COR-L47 (cell line): ENCODE measurements at regions not wholly inside any gene's neighbourhood (a gene's known extent, or its start where the extent isn't known, plus 50 kb on each side); places are given as distances from the start of the nearest gene placed in this dataset.

Experiments used
- DNase-seq: peaks from one replicate; lab custom pipeline; 2025; lab: John Stamatoyannopoulos, UW

DNA sequence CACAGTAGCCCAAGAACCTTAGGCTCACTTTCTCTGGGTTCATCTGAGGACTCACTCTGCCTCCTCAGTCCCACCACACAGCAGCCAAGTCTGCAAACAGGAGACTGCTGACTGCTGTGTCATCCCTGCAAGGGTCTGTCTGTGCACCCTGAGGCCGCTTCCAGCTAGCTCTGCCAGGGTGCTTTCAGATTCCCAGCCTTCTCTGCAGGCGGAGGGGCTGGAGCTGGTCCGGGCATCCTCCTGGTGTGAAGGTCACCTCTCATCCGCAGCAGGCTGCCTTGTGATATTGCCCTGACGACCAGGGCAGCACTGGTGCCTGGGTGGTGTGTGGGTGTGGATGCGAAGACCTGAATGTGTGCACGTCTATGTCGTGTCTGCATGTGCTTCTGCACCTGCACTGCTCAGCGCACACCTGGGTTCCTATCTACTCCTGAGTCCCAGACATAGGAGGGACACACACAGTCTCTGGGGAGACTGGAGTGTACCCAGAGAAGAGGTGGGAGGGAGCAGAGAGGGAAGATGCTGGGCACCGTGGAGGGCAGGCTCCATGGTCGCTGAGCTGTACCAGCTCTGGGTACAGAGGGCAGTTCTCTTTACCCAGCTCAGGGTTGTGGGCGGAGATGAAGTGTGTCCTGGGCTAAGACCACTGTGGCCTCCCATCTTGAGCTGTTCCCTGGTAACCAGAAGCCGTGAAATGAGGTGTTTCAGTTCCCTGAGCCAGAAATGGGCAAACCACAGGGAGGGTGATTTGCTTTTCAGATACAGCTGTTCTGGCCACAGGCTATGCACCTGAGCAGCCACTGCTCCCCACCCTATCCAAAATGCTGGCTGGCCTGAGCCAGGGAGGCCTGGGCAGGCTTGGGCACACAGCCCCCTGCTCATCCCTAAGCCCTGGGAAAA is 160.9 kb upstream of the CSF3R start:
- no peak for DNase-seq

DNA sequence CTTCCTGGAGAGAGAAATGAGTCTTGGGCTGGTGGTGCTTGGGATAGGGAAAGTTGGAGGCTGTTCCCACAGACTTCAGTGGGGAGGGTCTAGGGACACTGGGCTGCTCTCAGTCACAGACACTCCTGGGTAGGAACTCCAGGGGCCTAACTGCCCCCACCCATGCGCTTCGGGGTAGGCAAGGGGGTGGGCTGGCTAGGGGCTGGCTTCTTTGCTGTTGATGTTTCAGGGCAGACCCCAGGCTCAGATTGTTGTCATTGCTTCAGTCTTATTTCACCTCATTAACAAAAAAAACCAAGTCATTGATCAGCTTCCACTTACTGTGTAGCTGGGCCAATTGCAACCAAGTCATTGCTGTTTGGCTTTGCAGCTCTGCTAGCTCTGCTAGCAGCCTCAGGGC is 160.1 kb upstream of the CSF3R start:
- DNase-seq = no peak

DNA sequence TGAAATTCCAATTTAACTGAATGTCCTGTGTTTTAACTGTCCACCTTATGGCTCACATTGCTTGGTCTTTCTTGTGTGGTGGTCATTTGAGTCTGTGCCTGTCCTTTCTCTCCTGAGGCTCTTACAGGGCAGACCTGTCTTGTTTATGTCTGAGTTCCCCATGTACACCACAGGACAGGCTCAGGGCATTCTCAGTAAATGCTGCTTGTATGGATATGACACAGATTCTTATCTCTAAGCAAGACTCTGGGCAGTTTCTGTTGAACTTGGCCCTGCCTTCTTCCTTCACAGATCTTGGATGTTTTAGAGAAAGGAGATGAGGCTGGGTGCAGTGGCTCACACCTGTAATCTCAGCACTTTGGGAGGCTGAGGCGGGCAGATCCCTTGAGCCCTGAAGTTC is 159.1 kb upstream of the CSF3R start:
- DNase-seq = no peak

DNA sequence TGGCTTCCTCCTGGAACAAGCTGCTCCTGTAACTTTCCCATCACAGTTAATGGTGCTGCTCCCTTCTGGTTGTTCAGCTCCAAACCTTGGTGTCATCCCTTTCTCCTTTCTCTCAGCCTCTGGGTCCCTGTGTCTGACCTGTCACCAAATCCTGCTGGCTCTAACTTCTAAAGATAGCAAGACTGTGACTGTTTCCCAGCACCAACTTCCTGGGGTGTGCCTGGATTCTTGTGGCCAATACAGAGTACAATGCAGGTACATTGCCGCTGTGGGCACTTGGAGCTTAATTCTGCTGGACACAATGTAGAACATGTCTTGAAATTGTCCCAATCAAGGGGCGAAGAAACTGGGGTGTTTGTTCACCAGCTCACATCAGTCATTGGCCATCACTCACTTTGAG is 156.7 kb upstream of the CSF3R start:
- no peak for DNase-seq

DNA sequence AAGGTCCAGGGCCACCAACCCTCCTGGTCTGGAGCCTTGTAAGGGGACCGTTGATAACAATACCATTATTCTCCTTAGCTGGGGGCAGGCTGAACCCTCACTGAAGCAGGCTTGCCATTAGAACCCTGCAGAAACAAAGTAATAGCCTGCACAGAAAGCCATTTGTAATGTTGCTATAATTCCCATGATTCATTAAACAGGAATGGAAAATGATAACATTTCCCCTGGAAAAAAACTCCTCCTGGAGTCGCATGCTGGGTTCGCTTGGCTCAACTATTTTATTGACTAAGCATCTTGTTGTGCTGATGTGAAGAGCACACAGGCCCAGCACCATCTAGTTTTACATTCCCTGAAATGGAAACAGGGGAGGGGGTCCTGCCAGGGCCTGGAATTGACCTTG is 155.6 kb upstream of the CSF3R start:
- DNase-seq = no peak

DNA sequence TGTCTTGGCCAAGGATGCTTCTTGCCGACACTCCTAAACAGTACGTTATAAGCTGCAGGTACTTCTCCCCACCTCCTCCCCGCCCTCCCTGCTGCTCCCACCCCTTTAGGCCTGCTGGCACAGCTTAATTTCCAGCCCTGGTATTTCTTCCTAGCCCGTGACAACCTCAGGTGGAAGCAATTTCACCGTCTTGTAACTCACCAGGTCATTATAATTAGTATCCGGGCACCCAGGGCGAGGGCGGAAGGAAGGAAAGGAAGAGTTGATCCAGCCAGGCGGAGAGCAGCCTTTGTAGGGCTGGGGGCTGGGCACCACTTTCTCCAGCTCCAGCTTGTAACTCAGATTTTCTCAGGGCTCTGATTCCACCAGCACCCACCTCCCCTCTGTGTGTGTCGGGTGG is 153.5 kb upstream of the CSF3R start:
- no peak for DNase-seq

DNA sequence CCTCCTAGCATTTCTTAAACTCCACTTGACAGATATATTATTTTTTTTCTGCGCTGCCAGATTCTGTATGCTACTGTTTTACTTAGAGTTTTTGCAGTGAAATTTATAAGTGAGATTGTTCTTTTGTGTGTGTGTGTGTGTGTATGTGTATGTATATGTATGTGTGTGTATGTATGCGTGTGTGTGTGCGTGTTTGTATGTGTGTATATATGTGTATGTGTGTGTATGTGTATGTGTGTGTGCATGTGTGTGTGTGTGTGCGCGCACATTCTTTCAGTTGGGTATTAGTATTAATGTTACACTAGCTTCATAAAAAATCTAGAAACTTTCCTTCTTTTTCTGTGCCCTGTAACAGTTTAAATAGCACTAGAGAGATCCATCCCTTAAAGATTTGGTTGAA is 152.6 kb upstream of the CSF3R start:
- DNase-seq = no peak

DNA sequence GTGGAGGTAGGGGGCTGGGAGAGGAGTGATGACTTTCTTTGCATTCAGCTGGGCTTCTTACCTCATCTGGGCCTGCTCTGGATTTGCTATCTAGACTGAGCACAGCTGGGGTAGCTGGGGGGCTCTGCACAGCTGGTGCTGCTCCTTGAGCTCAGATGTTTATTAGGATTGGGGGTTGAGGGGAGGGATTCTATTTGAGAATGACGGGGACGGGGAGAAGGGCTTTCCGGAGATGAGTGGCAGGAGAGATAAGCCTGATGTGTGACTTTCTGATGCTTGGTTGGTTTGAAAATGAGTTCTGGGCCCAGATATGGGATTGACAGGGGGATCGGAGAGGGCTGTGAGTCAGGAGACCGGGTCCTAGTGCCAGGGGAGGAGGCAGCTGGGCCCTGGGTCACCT is 146.1 kb upstream of the CSF3R start:
- DNase-seq = no peak

DNA sequence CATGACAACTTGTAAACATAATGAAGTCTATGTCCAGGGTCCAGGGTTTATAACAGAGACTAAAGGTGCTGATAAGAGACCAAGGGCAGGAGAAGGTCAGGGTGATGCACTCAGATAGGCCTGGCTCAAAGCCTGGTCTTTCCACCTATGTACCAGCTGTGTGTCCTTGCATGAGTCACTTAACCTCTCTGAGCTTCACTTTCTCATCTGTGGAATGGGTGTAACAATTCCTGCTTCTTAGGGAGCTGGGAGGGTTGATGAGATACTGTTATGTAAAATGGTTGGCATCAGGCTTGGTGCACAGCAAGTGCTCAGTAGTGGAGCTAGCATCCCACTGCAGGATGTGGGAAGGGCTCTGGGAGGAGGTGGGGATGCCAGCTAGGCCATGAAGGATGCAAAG is 143.7 kb upstream of the CSF3R start:
- no peak for DNase-seq

DNA sequence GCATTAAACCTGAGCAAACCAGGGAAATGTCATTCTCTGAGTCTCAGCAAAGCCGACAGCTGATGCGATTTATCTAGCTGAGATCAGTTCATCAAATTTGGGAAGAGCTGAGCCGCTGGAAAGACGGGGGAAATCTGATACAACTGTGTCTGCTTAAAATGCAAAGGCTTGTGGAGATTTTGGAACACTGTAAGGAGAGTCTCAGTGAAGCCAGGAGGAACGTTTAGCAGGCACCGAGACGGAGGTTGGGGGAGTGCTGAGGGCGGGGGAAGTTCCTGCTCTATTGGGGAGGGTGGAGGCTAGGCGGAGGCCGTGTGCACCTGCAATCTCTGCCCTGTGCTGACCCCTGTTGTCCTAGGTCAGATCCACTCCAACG is 143.2 kb upstream of the CSF3R start:
- no peak for DNase-seq

DNA sequence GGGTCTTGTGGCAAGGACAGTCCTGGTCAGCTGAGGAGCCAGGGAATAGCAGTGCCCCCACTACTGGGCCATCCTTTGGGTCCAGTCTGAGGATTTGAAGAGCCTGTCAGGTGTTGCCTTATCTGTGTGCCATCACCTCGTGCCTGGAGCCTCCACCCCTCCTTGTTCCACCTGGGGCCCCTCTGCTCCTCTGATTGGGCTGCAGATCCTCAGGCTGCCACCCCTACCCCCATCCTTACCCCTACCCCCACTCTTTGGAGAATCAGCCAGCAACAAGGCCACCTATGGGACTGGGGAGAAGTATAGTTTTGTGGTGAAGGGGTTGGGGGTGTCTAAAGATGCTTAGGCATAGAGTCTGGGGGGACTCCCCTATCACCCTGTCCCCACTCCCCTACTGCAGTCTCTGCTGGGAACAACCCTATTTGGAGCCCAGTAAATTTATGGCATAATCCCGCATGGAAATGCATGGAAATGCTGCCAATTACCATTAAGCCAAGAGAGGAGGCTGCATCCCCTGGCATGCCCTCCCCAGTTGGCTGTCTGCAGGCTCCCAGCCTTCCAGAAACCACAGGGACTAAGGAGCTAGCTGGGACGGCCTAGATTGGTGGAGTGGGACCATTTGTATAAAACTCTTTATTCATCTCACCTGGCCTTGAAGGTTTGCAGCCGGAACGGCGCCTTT is 142.7 kb upstream of the CSF3R start:
- no peak for DNase-seq

DNA sequence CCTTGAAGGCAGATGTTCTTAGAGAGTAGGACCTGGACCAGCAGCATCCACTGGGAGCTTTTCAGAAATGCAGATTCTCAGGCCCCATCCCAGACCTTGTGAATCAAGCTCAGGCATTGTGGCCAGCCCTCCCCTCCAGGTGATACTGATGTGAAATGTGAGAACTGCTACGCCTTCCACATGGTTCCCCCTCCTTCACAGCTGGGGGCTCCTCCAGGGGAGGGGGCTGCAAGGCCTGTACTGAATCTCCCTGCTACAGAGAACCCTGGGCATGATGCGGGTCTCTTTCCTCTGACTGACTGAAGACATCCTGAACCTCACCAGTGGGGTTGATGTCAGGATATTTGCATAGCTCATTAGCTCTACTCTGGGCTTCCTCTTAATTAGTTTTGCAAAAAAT is 141.8 kb upstream of the CSF3R start:
- no peak for DNase-seq

DNA sequence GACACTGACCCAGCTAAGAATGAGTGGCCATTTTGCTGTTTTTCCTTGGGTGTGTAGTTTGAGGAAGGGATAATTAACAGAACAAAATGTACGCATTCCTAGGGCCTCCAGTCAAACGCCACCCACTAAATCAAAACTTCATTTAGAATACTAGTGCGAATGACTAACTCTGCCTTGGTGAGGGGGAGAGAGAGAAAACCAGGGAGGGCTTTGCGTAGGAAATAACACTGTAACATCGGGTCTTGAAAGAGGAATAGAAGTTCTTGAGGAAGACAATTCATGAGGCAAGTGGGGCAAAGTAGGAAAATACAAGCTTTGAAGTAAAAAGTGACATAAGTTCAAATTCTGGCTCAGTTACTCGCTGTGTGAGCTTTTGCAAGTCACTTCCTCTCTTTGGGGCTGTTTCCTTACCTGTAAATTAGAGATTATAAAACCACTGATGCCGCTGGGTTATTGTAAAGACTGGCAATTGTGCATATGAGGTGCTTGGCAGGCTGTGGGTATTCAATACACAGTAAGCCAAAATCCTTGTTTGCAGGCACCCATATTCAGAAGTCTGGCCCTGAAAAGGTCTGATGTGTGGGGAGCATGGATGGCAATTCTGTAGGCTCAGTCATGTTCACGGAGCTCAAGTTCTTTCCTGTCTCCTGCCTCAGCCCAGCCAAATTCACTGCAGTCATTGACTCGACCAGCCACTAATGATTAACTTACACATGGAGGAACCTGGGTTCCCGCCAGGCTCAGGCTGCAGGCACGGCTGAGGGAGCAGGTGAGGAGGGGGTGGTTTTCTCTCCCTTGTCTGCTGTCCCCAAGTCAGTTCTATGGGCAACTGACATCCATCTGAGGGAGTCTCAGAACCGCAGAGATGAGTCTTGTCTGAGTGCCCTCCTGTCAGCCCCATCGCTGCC is 140.3 kb upstream of the CSF3R start:
- no peak for DNase-seq

DNA sequence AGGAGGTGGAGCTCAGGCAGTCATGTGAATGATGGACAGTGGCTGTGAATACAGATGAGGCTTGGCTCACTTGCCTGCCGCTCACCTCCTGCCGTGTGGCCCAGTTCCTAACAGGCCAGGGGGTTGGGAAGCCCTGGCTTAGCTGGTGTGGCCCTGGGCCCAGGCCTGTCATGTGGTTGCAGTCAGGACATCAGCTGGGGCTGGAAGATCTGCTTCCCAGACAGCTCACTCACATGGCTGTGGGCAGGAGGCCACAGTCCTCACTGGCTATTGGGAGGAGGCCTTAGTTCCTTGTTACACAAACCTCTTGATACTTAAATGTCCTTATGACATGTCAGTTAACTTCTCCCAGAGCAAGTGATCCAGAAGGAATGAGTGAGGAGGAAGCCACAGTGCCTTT is 138.8 kb upstream of the CSF3R start:
- DNase-seq = no peak

DNA sequence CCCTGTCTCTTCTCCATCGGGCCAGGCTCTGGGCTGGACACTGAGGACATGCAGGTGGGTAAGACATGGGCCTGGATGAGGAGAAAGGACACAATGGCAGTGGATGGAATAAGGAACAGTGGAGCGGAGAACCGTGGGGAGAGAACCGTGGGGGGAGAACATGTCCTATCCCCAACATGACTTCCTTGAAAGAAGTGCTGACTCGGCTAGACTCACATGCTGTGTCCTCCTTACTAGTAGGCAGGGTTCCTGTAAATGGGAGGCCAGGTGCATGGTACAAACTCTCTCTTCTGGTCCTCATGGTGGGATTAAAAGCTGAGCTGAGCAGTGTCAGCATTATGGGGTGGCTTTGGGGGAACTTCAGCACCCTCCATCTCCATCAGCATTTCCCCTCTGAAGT is 137.4 kb upstream of the CSF3R start:
- no peak for DNase-seq

DNA sequence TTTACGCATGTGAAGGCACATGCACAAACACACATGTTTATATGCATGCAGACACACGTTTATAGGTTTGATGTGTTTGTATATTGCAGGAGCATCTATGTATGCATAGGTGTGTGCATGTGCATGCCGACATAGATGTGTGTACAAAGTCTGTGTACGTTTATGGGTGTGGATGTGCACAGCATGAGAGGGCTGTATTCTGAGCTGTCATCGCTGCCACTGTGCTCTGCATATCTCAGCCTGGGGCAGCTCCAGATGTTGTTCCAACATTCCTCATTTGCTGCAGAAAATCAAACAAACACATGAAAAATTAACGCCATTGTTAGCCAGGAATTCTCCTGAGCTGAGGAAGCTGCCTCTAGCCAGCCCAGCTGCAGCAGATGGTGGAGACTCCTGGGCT is 132.3 kb upstream of the CSF3R start:
- no peak for DNase-seq

DNA sequence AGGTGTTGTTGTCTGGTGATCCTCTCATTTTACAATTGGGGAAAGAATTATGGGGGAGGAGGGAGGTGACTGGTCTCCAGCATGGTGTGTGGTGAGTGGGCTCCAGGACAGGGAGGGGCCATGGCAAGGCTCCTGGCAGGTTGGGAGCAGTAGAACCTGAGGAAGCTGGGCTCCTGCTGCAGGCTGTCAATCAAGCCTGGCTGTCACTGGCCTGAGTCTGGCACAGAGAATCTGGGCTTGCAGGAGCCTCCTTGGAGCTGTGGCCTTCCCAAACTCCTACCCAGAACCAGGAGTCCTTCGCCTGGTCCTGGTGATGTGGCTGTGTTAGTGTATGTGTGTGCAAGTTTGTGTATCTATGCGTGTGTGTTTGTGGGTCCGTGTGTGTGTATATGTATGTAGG is 131.9 kb upstream of the CSF3R start:
- DNase-seq = no peak

DNA sequence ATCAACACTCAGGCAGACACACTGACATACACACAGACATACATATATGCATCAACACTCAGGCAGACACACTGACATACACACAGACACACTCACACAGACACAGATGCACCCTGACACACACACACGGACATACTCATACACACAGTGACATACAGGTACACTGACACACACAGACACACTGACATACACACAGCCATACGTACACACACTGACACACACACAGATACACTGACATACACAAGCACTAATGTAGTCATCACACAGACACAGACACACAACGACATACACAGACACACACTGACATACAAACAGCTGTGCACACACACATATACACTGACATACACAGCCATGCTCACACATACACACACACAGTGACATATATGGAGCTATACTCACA is 131.0 kb upstream of the CSF3R start:
- no peak for DNase-seq

DNA sequence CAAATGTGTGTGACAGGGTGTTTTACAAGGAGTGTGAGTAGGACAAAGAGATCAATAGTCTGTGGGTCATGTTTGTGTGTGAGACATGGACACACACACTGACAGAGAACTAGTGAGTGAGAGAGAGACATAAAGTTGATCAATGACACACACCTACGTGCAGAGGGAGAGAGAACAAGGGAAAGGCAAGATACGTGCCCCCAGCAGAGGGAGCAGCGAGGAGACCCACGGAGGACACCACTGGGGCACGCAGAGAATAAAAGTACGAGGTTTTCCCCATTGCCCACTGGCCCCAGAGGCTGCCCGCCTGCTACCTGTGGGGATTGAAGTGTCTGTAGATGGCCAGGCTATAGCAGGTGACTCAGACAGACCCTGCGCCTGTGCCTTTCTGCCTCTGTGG is 130.2 kb upstream of the CSF3R start:
- no peak for DNase-seq

DNA sequence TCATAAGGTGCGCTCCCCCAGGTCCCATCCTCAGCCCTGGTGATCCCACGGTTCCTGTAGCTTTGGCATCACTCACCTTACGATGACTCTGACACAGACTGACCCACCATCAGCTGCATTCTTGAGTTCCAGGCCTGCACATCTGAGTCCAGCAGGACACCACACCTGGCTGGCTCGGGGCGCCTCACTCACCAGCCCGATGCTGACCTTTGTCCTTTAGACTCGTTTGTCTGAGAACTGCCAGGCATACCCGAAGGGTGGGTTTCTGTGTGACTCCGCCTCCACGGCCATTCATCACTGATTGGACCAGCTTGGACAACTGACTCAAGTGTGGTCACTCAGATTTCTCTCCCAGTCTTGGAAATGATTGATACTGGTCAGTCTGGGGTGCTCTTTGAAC is 129.4 kb upstream of the CSF3R start:
- no peak for DNase-seq

DNA sequence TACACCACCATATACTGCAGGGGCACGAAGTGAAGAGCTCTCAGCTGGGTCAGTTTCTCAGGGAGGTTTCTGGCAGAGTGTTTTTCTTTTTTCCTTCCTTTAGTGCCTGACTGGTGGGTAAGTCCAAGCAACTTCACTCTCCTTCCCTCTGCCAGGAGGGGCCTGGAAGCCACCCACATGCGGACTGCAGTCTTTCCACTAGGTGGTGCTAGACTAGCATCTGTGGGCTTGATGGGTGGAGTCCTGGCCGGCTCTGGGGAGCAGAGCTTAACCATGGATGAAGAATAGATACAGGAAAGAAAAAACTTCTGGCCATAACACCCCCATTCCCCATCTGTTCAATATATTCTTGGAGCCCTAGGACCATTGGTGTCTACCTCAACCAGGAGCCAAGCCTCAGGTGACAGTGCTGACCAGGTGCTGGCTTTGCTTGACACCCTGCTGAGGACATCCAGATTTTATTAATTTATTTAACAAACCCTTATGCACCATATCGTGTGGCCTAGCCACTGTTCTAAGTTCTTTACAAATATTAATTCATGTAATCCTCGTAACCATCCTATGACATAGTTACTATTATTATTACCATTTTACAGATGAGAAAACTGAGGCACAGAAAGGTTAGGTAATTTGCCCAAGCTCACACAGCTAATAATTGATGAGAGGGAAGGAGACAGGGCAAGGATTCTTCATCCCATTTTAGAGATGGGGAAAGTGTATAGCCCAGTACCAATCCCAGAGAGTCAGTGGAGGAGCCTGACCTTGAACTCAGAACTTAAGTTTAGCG is 126.7 kb upstream of the CSF3R start:
- DNase-seq = peak; percentile 79

DNA sequence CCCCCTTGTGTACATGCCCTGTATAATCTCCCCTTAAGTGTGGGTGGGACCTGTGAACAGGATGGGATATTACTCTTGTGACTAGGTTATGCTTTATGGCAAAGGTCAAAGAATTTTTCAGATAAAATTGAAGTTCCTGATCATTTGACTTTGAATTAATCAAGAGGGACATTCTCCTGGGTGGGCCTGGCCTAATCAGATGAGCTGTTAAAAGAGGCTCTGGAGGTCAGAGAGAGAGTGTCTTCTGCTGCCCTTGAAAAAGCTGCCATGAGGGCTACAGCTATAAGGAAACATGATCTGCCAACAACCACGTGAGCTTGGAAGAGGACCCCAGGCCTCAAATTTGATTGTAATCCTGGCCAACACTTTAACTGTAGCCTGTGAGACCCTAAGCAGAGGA is 125.6 kb upstream of the CSF3R start:
- DNase-seq = no peak
